ENCODE measurements at regions not wholly inside any gene's neighbourhood (a gene's known extent, or its start where the extent isn't known, plus 50 kb on each side); places are given as distances from the start of the nearest gene placed in this dataset.

GRCh38 chr12:3925621-3926020 lies 52.4 kb upstream of the PARP11 start:
- Histone ChIP-seq H3K27me3 (replicated peaks in 1 of 4; ENCODE audit: control extremely low read depth in 1 of 4, control insufficient read depth in 3 of 4, insufficient read depth in 4 of 4, low read length in 3 of 4) (peaks cover 0 to 29% (median 10%) of the 10 kb centered on the region in 4 experiments), H3K4me2 (replicated peaks; ENCODE audit: low read depth, low read length, poor library complexity, severe bottlenecking) (no peak overlapping the region), H3K9me3 (ENCODE audit: control extremely low read depth in 1 of 3, control insufficient read depth in 2 of 3, insufficient read depth in 1 of 3, low read length in 2 of 3) (no peaks in the 10 kb centered on the region), H3K36me3 (replicated peaks in 1 of 2; ENCODE audit: control extremely low read depth in 1 of 2, control insufficient read depth in 1 of 2, extremely low read depth in 1 of 2, insufficient read depth in 2 of 2, low read length in 1 of 2) (no peaks in the 10 kb centered on the region), H3K4me3 (ENCODE audit: control extremely low read depth in 1 of 5, extremely low read depth in 1 of 5, insufficient read depth in 1 of 5, low read depth in 2 of 5, low read length in 4 of 5) (no peak overlapping the region), H3K9ac (ENCODE audit: low read length) (no peak overlapping the region), H4K20me1 (ENCODE audit: control insufficient read depth, insufficient read depth, low read length, poor library complexity, severe bottlenecking) (no peaks in the 10 kb centered on the region), H3K27ac (ENCODE audit: low read length in 2 of 2) (no peak overlapping the region), H2AFZ (ENCODE audit: insufficient read depth, low read depth, low read length, poor library complexity, severe bottlenecking) (no peak overlapping the region), H3K4me1 (ENCODE audit: control insufficient read depth in 2 of 2, insufficient read depth in 2 of 2, low read length in 2 of 2) (peaks cover 5 to 6% of the 10 kb centered on the region in 2 donors), H3K79me2 (ENCODE audit: control insufficient read depth, insufficient read depth, low read length) (no peaks in the 10 kb centered on the region)
- POLR2A ChIA-PET: no interaction called here
- peaks cover 5% of the 10 kb centered on the region for H3K4me1 Mint-ChIP-seq
- CTCF ChIA-PET: interaction anchor here (0.6 kb wide), 1 partner anchor 18 kb away, joined by 3 read pairs; no protein-coding TSS in a partner anchor
- no peak overlapping the region for H3K4me3 Mint-ChIP-seq
- TF ChIP-seq EZH2 (IDR thresholded peaks at IDR 0.05; ENCODE audit: borderline replicate concordance, insufficient read depth, low read depth, low read length, poor library complexity, severe bottlenecking): no peak
- TF ChIP-seq, protein P1, sequence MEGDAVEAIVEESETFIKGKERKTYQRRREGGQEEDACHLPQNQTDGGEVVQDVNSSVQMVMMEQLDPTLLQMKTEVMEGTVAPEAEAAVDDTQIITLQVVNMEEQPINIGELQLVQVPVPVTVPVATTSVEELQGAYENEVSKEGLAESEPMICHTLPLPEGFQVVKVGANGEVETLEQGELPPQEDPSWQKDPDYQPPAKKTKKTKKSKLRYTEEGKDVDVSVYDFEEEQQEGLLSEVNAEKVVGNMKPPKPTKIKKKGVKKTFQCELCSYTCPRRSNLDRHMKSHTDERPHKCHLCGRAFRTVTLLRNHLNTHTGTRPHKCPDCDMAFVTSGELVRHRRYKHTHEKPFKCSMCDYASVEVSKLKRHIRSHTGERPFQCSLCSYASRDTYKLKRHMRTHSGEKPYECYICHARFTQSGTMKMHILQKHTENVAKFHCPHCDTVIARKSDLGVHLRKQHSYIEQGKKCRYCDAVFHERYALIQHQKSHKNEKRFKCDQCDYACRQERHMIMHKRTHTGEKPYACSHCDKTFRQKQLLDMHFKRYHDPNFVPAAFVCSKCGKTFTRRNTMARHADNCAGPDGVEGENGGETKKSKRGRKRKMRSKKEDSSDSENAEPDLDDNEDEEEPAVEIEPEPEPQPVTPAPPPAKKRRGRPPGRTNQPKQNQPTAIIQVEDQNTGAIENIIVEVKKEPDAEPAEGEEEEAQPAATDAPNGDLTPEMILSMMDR (IDR thresholded peaks at IDR 0.05): no peak
- H3K9me3 Mint-ChIP-seq (ENCODE audit: insufficient read depth): no peaks in the 10 kb centered on the region
- 95% methylated on average over 2 of the region's 3 CpGs for WGBS (ENCODE audit: insufficient coverage)
- H3K27ac Mint-ChIP-seq: no peak overlapping the region
- H3K27me3 Mint-ChIP-seq: peaks cover 61% of the 10 kb centered on the region
- ATAC-seq (ENCODE audit: low read depth) (no peak), DNase-seq (no peak)
- intact Hi-C loops (cut with micrococcal nuclease): no loop called here

DNA sequence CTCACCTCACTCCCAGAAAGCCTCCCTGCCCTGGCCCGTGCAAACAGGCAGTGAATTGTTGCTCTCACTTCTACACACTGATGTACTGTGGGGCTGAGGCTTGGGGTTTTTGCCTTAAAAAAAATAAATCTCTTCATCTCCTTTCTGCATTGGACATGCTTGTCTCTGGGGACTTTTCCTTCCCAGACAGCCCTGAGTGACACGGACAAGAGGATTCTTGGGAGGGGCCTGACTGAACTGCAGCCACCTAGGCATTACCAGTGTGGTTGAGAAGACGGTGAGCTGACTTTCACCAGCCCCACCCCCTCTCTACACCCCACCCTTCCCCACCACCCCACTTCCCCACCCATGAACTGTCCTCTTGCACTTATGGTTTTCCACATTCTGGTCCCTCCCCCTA lies 51.6 kb upstream of the PARP11 start:
- peaks cover 0 to 22% (median 10%) of the 10 kb centered on the region in 4 experiments for H3K27me3 ChIP-seq (replicated peaks in 1 of 4; ENCODE audit: control extremely low read depth in 1 of 4, control insufficient read depth in 3 of 4, insufficient read depth in 4 of 4, low read length in 3 of 4)
- no peaks in the 10 kb centered on the region for H3K9me3 ChIP-seq (ENCODE audit: control extremely low read depth in 1 of 3, control insufficient read depth in 2 of 3, insufficient read depth in 1 of 3, low read length in 2 of 3)
- no peak overlapping the region for H3K27ac ChIP-seq (ENCODE audit: low read length in 2 of 2)
- no peak overlapping the region for H3K9ac ChIP-seq (ENCODE audit: low read length)
- no peaks in the 10 kb centered on the region for H3K79me2 ChIP-seq (ENCODE audit: control insufficient read depth, insufficient read depth, low read length)
- Mint-ChIP-seq H3K4me3 (no peak overlapping the region), H3K9me3 (ENCODE audit: insufficient read depth) (no peaks in the 10 kb centered on the region), H3K4me1 (peaks cover 5% of the 10 kb centered on the region), H3K27me3 (peaks cover 52% of the 10 kb centered on the region), H3K27ac (no peak overlapping the region)
- ChIA-PET CTCF (interaction anchor here (0.6 kb wide), 1 partner anchor 18 kb away, joined by 3 read pairs; no protein-coding TSS in a partner anchor), POLR2A (interaction anchor here (0.6 kb wide), 1 partner anchor 14 kb away, joined by 3 read pairs; no protein-coding TSS in a partner anchor)
- no peak overlapping the region for H2AFZ ChIP-seq (ENCODE audit: insufficient read depth, low read depth, low read length, poor library complexity, severe bottlenecking)
- ATAC-seq (ENCODE audit: low read depth) (no peak), DNase-seq (no peak)
- H4K20me1 ChIP-seq (ENCODE audit: control insufficient read depth, insufficient read depth, low read length, poor library complexity, severe bottlenecking): no peaks in the 10 kb centered on the region
- TF ChIP-seq, protein P1 (IDR thresholded peaks at IDR 0.05): no peak
- no peak for TF ChIP-seq EZH2 (IDR thresholded peaks at IDR 0.05; ENCODE audit: borderline replicate concordance, insufficient read depth, low read depth, low read length, poor library complexity, severe bottlenecking)
- WGBS (ENCODE audit: insufficient coverage): 100% methylated on average over 1 of the region's 3 CpGs
- intact Hi-C loops (cut with micrococcal nuclease): no loop called here
- H3K4me1 ChIP-seq (ENCODE audit: control insufficient read depth in 2 of 2, insufficient read depth in 2 of 2, low read length in 2 of 2): peaks cover 5 to 6% of the 10 kb centered on the region in 2 donors
- no peak overlapping the region for H3K4me2 ChIP-seq (replicated peaks; ENCODE audit: low read depth, low read length, poor library complexity, severe bottlenecking)
- H3K36me3 ChIP-seq (replicated peaks in 1 of 2; ENCODE audit: control extremely low read depth in 1 of 2, control insufficient read depth in 1 of 2, extremely low read depth in 1 of 2, insufficient read depth in 2 of 2, low read length in 1 of 2): no peaks in the 10 kb centered on the region
- no peak overlapping the region for H3K4me3 ChIP-seq (ENCODE audit: control extremely low read depth in 1 of 5, extremely low read depth in 1 of 5, insufficient read depth in 1 of 5, low read depth in 2 of 5, low read length in 4 of 5)
